Glutamatergic neuron (in vitro differentiated cells): ENCODE measurements at regions not wholly inside any gene's neighbourhood (a gene's known extent, or its start where the extent isn't known, plus 50 kb on each side); places are given as distances from the start of the nearest gene placed in this dataset.

ENCODE experiments used
- DNase-seq: peaks from one replicate; pipeline ENCODE4 v3.0.0; 2022
- H3K27ac Mint-ChIP-seq: one replicate; pipeline ENCODE4 v1.8.0; 2020; ENCODE audit warnings: mild to moderate bottlenecking, mixed read lengths, inconsistent platforms; ENCODE audit not compliant: unreplicated experiment
- H3K27me3 Mint-ChIP-seq: one replicate; pipeline ENCODE4 v1.8.0; 2020; ENCODE audit warnings: mild to moderate bottlenecking, moderate library complexity, mixed read lengths, inconsistent platforms; ENCODE audit not compliant: unreplicated experiment
- H3K36me3 Mint-ChIP-seq: one replicate; pipeline ENCODE4 v1.8.0; 2020; ENCODE audit warnings: mild to moderate bottlenecking, mixed read lengths, inconsistent platforms; ENCODE audit not compliant: unreplicated experiment
- H3K4me1 Mint-ChIP-seq: one replicate; pipeline ENCODE4 v1.8.0; 2020; ENCODE audit warnings: mild to moderate bottlenecking, low read depth, mixed read lengths, inconsistent platforms; ENCODE audit not compliant: unreplicated experiment
- H3K4me3 Mint-ChIP-seq: one replicate; pipeline ENCODE4 v1.8.0; 2020; ENCODE audit warnings: mild to moderate bottlenecking, mixed read lengths, inconsistent platforms; ENCODE audit not compliant: unreplicated experiment
- H3K9me3 Mint-ChIP-seq: one replicate; pipeline ENCODE4 v1.8.0; 2020; ENCODE audit warnings: mild to moderate bottlenecking, moderate library complexity, mixed read lengths, inconsistent platforms; ENCODE audit not compliant: unreplicated experiment
- TF ChIP-seq, protein P1 (sequence below): fragments of 200-600 bp; sonication (generic); IDR thresholded peaks from one replicate; pipeline ENCODE4 v1.5.0; 2021; ENCODE audit not compliant: partially characterized antibody, unreplicated experiment

DNA sequence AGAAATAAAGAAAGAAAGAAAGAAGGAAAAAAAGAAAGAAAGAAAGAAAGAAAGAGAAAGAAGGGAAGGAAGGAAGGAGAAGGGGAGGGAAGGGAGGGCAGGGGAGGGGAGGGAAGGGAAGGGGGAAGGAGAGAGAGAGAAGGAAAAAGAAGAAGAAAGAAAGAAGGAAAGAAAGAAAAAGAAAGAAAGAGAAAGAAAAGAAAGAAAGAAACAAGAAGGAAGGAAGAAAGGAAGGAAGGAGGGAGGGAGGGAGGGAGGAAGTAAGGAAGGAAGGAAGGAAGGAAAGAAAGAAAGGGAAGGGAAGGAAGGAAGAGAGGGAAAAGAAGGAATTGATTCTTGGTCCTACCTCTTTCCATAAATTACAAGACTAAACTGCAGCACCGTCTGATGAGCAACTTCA is 186.1 kb downstream of the URB2 start:
- H3K36me3 Mint-ChIP-seq: peaks cover 18% of the 10 kb centered on the region
- no peak overlapping the region for H3K27ac Mint-ChIP-seq
- TF ChIP-seq, protein P1, sequence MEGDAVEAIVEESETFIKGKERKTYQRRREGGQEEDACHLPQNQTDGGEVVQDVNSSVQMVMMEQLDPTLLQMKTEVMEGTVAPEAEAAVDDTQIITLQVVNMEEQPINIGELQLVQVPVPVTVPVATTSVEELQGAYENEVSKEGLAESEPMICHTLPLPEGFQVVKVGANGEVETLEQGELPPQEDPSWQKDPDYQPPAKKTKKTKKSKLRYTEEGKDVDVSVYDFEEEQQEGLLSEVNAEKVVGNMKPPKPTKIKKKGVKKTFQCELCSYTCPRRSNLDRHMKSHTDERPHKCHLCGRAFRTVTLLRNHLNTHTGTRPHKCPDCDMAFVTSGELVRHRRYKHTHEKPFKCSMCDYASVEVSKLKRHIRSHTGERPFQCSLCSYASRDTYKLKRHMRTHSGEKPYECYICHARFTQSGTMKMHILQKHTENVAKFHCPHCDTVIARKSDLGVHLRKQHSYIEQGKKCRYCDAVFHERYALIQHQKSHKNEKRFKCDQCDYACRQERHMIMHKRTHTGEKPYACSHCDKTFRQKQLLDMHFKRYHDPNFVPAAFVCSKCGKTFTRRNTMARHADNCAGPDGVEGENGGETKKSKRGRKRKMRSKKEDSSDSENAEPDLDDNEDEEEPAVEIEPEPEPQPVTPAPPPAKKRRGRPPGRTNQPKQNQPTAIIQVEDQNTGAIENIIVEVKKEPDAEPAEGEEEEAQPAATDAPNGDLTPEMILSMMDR: no peak
- no peaks in the 10 kb centered on the region for H3K4me1 Mint-ChIP-seq
- no peak overlapping the region for H3K4me3 Mint-ChIP-seq
- H3K9me3 Mint-ChIP-seq: peaks cover 7% of the 10 kb centered on the region
- no peaks in the 10 kb centered on the region for H3K27me3 Mint-ChIP-seq
- no peak for DNase-seq

DNA sequence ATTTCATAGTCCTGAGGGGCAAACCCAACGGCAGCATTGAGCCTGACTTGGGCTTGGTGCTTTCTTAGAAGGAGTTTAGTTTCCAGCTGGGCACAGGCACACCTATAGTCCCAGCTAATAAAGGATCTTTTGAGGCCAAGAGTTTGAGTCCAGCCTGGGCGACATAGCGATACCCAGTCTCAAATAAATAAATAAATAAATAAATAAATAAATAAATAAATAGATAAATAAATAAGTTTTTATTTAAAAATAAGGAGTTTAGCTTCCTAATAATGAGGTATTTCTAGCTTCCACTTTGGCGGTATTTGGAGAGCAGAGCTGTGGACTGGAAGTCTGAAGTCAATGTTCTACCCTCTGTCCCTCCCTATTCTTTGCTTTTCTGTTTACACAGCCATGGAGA is 186.6 kb downstream of the URB2 start:
- H3K27me3 Mint-ChIP-seq: peaks cover under 1% of the 10 kb centered on the region
- H3K36me3 Mint-ChIP-seq: peaks cover 18% of the 10 kb centered on the region
- TF ChIP-seq, protein P1: no peak
- H3K27ac Mint-ChIP-seq: no peak overlapping the region
- H3K9me3 Mint-ChIP-seq: peaks cover 7% of the 10 kb centered on the region
- DNase-seq: no peak
- no peak overlapping the region for H3K4me3 Mint-ChIP-seq
- no peaks in the 10 kb centered on the region for H3K4me1 Mint-ChIP-seq

DNA sequence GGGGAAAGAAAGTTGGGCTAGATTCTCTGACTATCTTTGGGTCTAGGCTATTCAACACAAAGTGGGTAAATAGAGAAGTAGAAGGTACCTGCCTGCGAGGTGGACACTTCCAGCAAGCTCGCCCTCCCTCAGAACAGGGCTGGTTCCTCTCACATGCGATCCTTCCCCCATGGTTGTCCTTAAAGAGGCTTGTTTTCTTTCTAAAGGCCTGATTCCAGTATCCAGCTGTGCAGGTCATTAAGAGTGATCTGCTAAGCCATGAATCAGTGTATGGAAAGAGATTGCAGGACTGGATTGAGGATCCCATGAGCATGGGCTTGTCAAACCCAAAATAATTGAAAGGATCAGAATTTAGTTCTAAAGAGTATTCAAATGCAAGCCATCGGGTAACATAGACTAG is 189.0 kb downstream of the URB2 start:
- H3K27ac Mint-ChIP-seq: no peak overlapping the region
- no peaks in the 10 kb centered on the region for H3K4me1 Mint-ChIP-seq
- DNase-seq: no peak
- H3K27me3 Mint-ChIP-seq: peaks cover 2% of the 10 kb centered on the region
- TF ChIP-seq, protein P1: no peak
- H3K9me3 Mint-ChIP-seq: peaks cover 7% of the 10 kb centered on the region
- peaks cover 5% of the 10 kb centered on the region for H3K36me3 Mint-ChIP-seq
- no peak overlapping the region for H3K4me3 Mint-ChIP-seq

DNA sequence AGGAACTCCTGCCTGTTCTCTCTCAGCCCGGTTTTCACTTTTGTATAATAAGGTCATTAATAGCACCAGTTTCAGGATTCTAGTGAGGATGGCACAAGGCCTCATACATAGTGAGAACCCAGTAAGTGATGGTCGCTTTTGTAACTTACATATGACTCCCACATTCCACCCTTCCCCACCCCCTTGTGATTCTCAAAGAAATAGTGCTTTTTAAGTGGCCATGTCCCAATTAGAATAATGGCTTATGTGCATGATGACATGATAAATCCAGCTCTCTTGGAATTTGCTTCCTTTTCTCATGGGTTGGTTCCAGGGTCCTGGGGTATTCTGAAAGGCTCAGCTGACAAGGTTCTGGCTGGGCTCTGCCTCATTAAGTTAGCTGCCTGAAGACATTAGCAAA is 189.9 kb downstream of the URB2 start:
- Mint-ChIP-seq H3K4me1 (no peaks in the 10 kb centered on the region), H3K4me3 (no peak overlapping the region)

DNA sequence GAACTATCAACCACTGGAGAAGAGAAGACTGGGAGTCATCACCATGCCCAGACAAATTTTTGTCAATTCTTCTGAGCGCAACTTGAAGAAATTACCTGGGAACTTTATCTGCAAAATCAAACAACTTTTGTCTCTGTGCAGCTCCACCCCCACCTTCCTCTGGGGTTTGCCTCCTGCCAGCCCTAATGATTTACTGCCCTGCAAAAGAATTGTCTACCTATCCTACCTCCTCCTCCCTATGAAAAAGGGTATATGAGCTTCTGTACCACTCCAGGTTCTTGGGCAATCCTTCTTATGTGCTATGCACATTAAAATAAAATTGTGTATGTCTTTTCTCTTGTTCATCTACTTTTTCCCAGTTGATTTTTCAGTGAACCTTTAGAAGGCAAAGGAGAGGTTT is 191.9 kb downstream of the URB2 start:
- no peaks in the 10 kb centered on the region for H3K4me1 Mint-ChIP-seq
- H3K27me3 Mint-ChIP-seq: peaks cover 2% of the 10 kb centered on the region
- H3K27ac Mint-ChIP-seq: no peak overlapping the region
- no peak for DNase-seq
- no peaks in the 10 kb centered on the region for H3K36me3 Mint-ChIP-seq
- TF ChIP-seq, protein P1: no peak
- H3K4me3 Mint-ChIP-seq: no peak overlapping the region
- H3K9me3 Mint-ChIP-seq: no peaks in the 10 kb centered on the region

More for the DNA sequence above, 189.9 kb downstream of the URB2 start:
- Mint-ChIP-seq H3K27ac (no peak overlapping the region), H3K9me3 (no peaks in the 10 kb centered on the region), H3K27me3 (peaks cover 2% of the 10 kb centered on the region), H3K36me3 (no peaks in the 10 kb centered on the region)
- TF ChIP-seq, protein P1: no peak
- DNase-seq: no peak
